Liver (tissue), 8 donors: ENCODE measurements at regions not wholly inside any gene's neighbourhood (a gene's known extent, or its start where the extent isn't known, plus 50 kb on each side); places are given as distances from the start of the nearest gene placed in this dataset.

Experiments
- DNase-seq: peaks from one replicate; pipeline ENCODE4 v3.0.0-alpha.2; 2017; ENCODE audit warnings: low spot score
- H3K27ac ChIP-seq, 2 donors: one replicate each; pipeline ENCODE4 v1.7.0; 2013; ENCODE audit warnings: inconsistent platforms in 2 of 2, low read length in 2 of 2, control low read depth in 1 of 2, low read depth in 1 of 2, mild to moderate bottlenecking in 1 of 2
- H3K27me3 ChIP-seq, 4 donors: one replicate each; pipeline versions ENCODE4 v1.6.1 to v1.7.0; 2013; ENCODE audit warnings: low read length in 3 of 4, inconsistent platforms in 1 of 4, mild to moderate bottlenecking in 1 of 4, moderate library complexity in 1 of 4; ENCODE audit not compliant: control insufficient read depth in 4 of 4, insufficient read depth in 4 of 4
- H3K36me3 ChIP-seq, 4 donors: one replicate each; pipeline versions ENCODE4 v1.6.1 to v1.7.0; 2013; ENCODE audit warnings: low read length in 3 of 4, mild to moderate bottlenecking in 3 of 4, low read depth in 1 of 4, moderate library complexity in 1 of 4; ENCODE audit not compliant: control insufficient read depth in 4 of 4, insufficient read depth in 3 of 4
- H3K4me1 ChIP-seq, 4 donors: one replicate each; pipeline versions ENCODE4 v1.6.1 to v1.7.0; 2013; ENCODE audit warnings: low read length in 3 of 4, mild to moderate bottlenecking in 3 of 4, moderate library complexity in 1 of 4; ENCODE audit not compliant: control insufficient read depth in 4 of 4, insufficient read depth in 4 of 4
- H3K4me3 ChIP-seq, 3 donors: one replicate each; pipeline versions ENCODE4 v1.6.1 to v1.7.0; 2013; ENCODE audit warnings: low read length in 3 of 3, control low read depth in 1 of 3, low read depth in 1 of 3, mild to moderate bottlenecking in 1 of 3
- H3K9ac ChIP-seq, 2 donors: one replicate each; pipeline ENCODE4 v1.7.0; 2013; ENCODE audit warnings: low read length in 2 of 2, mild to moderate bottlenecking in 2 of 2, moderate library complexity in 2 of 2, control low read depth in 1 of 2, low read depth in 1 of 2
- H3K9me3 ChIP-seq, 4 donors: one replicate each; pipeline versions ENCODE4 v1.6.1 to v1.7.0; 2013; ENCODE audit warnings: low read length in 3 of 4; ENCODE audit not compliant: control insufficient read depth in 4 of 4
- ATF3 ChIP-seq: IDR thresholded peaks from 2 replicates; pipeline ENCODE4 v1.6.1; 2016; ENCODE audit warnings: antibody characterized with exemption
- CTCF ChIP-seq: fragments of 150-350 bp; IDR thresholded peaks from 2 replicates; pipeline ENCODE4 v1.5.1; 2017; ENCODE audit warnings: improper control_type of control experiment, low read depth, low read length; ENCODE audit not compliant: missing input control
- EGR1 ChIP-seq, 2 donors: IDR thresholded peaks; 2 replicates each; pipeline ENCODE4 v1.6.1; 2016 to 2018; ENCODE audit warnings: antibody characterized with exemption in 2 of 2, low read depth in 2 of 2
- FOXA1 ChIP-seq: IDR thresholded peaks from 2 replicates; pipeline ENCODE4 v1.6.1; 2016; ENCODE audit warnings: antibody characterized with exemption
- GABPA ChIP-seq, 2 donors: IDR thresholded peaks in 1 of 2; conservative IDR thresholded peaks in 1 of 2; 2 replicates each; pipeline ENCODE4 v1.6.1; 2016; ENCODE audit warnings: antibody characterized with exemption in 2 of 2, mild to moderate bottlenecking in 1 of 2, moderate library complexity in 1 of 2
- HNF4A ChIP-seq, 2 donors: conservative IDR thresholded peaks; 2 replicates each; pipeline ENCODE4 v1.6.1; 2016; ENCODE audit warnings: antibody characterized with exemption in 2 of 2, mild to moderate bottlenecking in 2 of 2
- HNF4G ChIP-seq: IDR thresholded peaks from 2 replicates; pipeline ENCODE4 v1.6.1; 2016; ENCODE audit warnings: antibody characterized with exemption
- JUND ChIP-seq, 2 donors: IDR thresholded peaks; 2 replicates each; pipeline ENCODE4 v1.6.1; 2016; ENCODE audit warnings: antibody characterized with exemption in 2 of 2
- MAX ChIP-seq: IDR thresholded peaks from 2 replicates; pipeline ENCODE4 v1.6.1; 2016; ENCODE audit warnings: antibody characterized with exemption
- NR2F2 ChIP-seq: IDR thresholded peaks from 2 replicates; pipeline ENCODE4 v1.6.1; 2016; ENCODE audit warnings: antibody characterized with exemption
- RAD21 ChIP-seq, 2 donors: IDR thresholded peaks; 2 replicates each; pipeline ENCODE4 v1.6.1; 2016; ENCODE audit warnings: antibody characterized with exemption in 2 of 2, mild to moderate bottlenecking in 2 of 2
- REST ChIP-seq: IDR thresholded peaks from 2 replicates; pipeline ENCODE4 v1.6.1; 2016; ENCODE audit warnings: antibody characterized with exemption, mild to moderate bottlenecking
- RXRA ChIP-seq, 2 donors: IDR thresholded peaks; 2 replicates each; pipeline ENCODE4 v1.6.1; 2017 to 2018; ENCODE audit warnings: antibody characterized with exemption in 2 of 2, mild to moderate bottlenecking in 1 of 2
- SP1 ChIP-seq: IDR thresholded peaks from 2 replicates; pipeline ENCODE4 v1.6.1; 2018; ENCODE audit warnings: antibody characterized with exemption, mild to moderate bottlenecking
- TAF1 ChIP-seq: conservative IDR thresholded peaks from 2 replicates; pipeline ENCODE4 v1.6.1; 2016; ENCODE audit warnings: antibody characterized with exemption, mild to moderate bottlenecking
- YY1 ChIP-seq: IDR thresholded peaks from 2 replicates; pipeline ENCODE4 v1.6.1; 2016; ENCODE audit warnings: antibody characterized with exemption, mild to moderate bottlenecking
- ZBTB33 ChIP-seq: IDR thresholded peaks from 2 replicates; pipeline ENCODE4 v1.6.1; 2016; ENCODE audit warnings: antibody characterized with exemption
- WGBS: extraction: QIAGEN DNeasy Blood & Tissue Kit; methylation state at CpG from one replicate; pipeline ENCODE4 v1.1.7; 2013; 5-methylcytosine and 5-hydroxymethylcytosine counted together
- donor health status: healthy.
- donor health status: healthy.
- donor health status: healthy.
- donor health status: healthy.
- donor health status: healthy.

GRCh38 chr3:13168391-13168790 lies 95.2 kb upstream of the IQSEC1 start:
- TF ChIP-seq ZBTB33 (no peak), REST (no peak), MAX (no peak), GABPA (IDR thresholded peaks at IDR 0.05 in 1 of 2, conservative IDR thresholded peaks at IDR 0.05 in 1 of 2) (no peak), FOXA1 (no peak), RXRA (IDR thresholded peaks at IDR 0.05) (no peak), EGR1 (IDR thresholded peaks at IDR 0.05; ENCODE audit: low read depth in 2 of 2) (no peak), HNF4G (no peak), HNF4A (conservative IDR thresholded peaks at IDR 0.05) (no peak), CTCF (no peak), YY1 (no peak), RAD21 (IDR thresholded peaks at IDR 0.05) (no peak)
- 91% methylated on average over 4 of the region's 4 CpGs for WGBS
- H3K36me3 ChIP-seq = no peaks in the 10 kb centered on the region
- no peaks in the 10 kb centered on the region for H3K27me3 ChIP-seq
- no peaks in the 10 kb centered on the region for H3K4me1 ChIP-seq
- no peak overlapping the region for H3K4me3 ChIP-seq
- H3K9me3 ChIP-seq = no peaks in the 10 kb centered on the region
- no peak overlapping the region for H3K27ac ChIP-seq
- no peak for DNase-seq
- no peak overlapping the region for H3K9ac ChIP-seq

- Histone ChIP-seq H3K27me3 (no peaks in the 10 kb centered on the region), H3K9me3 (no peaks in the 10 kb centered on the region), H3K9ac (no peak overlapping the region), H3K27ac (no peak overlapping the region), H3K4me1 (no peaks in the 10 kb centered on the region), H3K4me3 (no peak overlapping the region), H3K36me3 (no peaks in the 10 kb centered on the region)
- no peak for TF ChIP-seq ZBTB33
- no peak for TF ChIP-seq FOXA1
- no peak for TF ChIP-seq SP1
- no peak for TF ChIP-seq CTCF
- no peak for TF ChIP-seq TAF1
- no peak for TF ChIP-seq NR2F2
- no peak for TF ChIP-seq GABPA (IDR thresholded peaks at IDR 0.05 in 1 of 2, conservative IDR thresholded peaks at IDR 0.05 in 1 of 2)
- TF ChIP-seq EGR1 (IDR thresholded peaks at IDR 0.05; ENCODE audit: low read depth in 2 of 2) = no peak
- TF ChIP-seq ATF3 = no peak
- no peak for TF ChIP-seq JUND (IDR thresholded peaks at IDR 0.05)
- 93% methylated on average over 2 of the region's 2 CpGs for WGBS
- no peak for DNase-seq
These were observed 94.6 kb upstream of the IQSEC1 start for GRCh38 chr3:13167829-13168228.
